ENCODE measurements at regions not wholly inside any gene's neighbourhood (a gene's known extent, or its start where the extent isn't known, plus 50 kb on each side); places are given as distances from the start of the nearest gene placed in this dataset.
"Not testable (repeated sequence)": the region's sequence is repeated elsewhere in the genome, so short reads cannot be mapped to it uniquely, and the experiment has no call there.

DNA sequence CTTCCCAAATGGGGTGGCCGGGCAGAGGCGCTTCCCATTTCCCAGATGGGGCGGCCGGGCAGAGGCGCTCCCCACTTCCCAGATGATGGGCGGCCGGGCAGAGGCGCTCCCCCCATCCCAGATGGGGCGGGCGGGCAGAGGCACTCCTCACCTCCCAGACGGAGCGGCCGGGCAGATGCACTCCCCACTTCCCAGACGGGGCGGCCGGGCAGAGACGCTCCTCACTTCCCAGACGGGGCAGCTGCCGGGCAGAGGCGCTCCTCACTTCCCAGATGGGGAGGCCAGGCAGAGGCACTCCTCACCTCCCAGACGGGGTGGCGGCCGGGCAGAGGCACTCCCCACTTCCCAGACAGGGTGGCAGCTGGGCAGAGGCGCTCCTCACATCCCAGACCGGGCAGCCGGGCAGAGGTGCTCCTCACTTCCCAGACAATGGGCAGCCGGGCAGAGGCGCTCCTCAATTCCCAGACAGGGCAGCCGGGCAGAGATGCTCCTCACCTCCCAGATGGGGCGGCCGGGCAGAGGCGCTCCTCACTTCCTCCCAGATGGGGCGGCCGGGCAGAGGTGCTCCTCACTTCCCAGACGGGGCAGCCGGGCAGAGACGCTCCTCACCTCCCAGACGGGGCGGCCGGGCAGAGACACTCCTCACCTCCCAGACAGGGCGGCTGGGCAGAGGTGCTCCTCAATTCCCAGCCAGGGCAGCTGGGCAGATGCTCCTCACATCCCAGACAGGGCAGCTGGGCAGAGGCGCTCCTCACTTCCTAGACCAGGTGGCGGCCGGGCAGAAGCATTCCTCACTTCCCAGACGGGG is 345.0 kb downstream of the TUBA3C start:
- DNase-seq (ENCODE audit: low read depth) = not testable (repeated sequence)

DNA sequence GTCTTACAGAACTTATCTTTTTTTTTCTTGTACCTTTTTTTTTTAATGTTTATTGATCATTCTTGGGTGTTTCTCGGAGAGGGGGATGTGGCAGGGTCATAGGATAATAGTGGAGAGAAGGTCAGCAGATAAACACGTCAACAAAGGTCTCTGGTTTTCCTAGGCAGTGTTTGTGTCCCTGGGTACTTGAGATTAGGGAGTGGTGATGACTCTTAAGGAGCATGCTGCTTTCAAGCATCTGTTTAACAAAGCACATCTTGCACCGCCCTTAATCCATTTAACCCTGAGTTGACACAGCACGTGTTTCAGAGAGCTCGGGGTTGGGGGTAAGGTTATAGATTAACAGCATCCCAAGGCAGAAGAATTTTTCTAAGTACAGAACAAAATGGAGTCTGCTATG is 345.9 kb downstream of the TUBA3C start:
- DNase-seq (ENCODE audit: low read depth) = not testable (repeated sequence)

DNA sequence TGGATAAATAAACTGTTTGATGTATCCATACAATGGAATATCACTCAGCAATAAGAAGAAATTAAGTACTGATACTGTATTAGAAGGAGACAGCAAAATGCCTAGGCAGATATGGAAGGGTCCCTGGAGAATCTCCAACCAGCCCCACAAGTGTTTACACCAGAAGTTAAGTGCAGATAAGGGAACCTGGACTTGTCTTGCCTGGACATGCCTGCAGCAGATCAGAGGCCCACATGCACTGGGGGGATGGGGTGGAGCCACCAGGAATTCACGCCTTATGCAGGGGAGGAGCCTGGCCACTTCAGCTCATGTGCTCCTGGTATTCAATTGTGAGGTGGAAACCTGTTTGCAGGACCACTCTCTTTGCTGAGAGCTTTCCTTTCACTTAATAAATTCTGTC is 356.9 kb downstream of the TUBA3C start:
- not testable (repeated sequence) for DNase-seq (ENCODE audit: low read depth)

DNA sequence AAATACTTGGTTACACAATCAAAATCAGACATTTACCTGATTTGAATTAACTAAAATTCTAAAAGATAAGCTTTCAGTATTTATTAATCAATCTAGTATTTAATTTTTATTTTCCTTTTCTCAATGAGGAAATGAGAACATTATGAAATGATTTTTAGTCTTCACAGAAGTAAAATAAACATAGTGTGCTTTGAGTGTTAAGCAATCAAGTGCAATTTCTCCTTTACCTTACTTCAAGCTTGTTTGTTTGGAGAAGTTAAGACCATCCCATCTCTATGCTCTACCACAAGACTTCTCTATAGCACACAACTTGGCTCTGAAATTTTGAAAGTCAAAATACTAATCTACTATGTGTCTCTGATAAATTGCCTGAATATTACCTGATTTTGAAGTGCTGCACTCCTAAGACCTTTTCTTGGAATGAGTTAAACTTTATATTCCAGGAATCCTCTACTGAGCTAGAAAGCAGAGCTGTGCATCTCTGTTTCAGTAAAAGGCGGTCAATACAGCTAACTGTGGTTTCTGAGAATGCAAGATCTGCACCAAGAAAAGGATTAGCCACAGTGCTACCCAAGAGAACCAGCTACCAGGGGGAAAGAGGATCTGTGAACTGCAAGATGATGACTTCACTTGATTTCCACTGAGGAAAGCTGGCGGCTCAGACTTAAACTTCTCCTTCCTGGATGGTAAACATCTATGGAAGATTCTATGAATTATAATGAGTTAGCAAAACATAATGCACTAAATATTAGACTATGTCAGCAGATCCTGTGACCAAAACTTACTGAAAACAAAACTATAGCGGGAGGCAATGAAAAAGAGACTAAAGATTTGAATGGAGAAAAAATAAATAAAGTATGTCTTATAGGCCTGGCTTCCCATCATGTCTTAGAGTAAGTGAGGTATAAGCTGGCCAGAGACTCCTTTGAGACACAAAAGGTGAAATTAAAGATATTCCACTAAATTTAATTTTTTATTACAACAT is 358.7 kb downstream of the TUBA3C start:
- not testable (repeated sequence) for DNase-seq (ENCODE audit: low read depth)

DNA sequence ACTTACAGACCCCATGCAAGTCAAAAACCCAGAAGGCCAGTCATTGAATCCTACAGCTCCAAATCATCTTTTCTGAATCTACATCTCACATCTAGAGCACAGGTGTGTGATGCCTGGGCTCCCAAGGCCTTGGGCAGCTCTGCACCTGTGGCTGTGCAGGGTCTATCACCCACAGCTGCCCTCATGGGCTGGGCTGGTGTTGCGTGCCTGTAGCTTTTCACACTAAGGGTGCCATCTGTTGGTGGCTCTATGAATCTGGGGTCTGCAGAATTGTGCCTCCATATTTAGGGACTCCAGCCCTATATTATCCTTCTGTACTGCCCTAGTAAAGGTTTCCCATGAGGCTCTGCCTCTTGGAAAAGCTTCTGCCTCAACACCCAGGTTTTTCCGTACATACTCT is 407.6 kb downstream of the TUBA3C start:
- DNase-seq (ENCODE audit: low read depth) = not testable (repeated sequence)

DNA sequence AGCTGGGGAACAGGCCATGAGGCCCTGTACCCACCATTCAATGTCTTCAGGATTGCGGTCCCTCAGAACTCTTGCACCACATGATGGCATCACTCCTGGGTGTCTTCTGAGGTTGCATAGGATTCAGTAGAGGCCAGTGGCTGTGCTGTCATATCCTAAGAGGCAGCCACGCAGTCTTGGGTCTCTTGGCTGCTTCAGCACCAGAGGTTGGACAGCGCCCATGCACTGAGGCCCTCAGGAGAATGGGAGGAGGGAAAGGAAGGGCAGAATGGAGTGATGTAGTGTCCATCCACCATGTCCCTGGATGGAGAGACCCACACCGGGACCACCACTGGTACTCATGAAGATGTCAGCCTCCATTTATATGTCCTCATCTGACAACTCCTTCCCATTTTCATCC is 439.9 kb downstream of the TUBA3C start:
- DNase-seq (ENCODE audit: low read depth) = not testable (repeated sequence)

DNA sequence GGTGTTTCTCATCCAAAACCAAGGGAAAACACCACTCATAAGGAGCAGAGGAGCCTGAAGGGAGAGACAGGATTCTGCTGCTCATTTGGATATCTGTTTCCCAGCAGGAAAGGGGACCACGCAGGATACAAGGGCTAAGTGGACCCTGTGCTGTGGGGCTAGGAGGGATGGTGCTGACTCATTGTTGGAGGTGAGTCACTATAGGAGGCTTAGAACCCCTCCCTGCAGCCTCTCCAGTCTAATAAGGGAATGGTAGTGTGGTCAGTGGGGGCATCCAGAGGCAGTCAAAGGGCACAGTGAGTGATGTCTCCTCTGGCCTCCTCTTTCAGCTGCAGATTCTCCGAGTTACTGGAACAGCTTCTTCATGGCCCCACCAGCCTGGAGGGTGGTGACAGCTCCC is 442.3 kb downstream of the TUBA3C start:
- no peak for DNase-seq (ENCODE audit: low read depth)

DNA sequence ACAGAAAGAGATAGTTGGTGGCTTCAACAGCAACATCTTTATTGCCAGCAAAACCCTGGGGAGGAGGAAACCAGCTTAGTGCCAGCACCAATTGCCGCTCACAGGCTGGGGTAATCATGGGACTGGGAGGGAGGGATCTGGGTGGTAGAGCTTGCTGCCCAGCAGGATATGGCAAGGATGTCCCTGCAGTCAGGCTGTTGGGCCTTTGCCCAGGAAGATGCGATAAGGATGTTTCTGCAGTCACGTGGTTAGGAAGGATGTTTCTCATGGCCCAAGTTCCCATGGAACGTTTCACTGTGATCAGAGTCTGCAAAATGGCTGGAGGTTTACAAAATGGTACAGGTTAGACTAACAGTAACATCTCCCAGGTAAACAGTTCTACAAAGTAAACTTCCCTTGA is 443.5 kb downstream of the TUBA3C start:
- DNase-seq (ENCODE audit: low read depth) = not testable (repeated sequence)

DNA sequence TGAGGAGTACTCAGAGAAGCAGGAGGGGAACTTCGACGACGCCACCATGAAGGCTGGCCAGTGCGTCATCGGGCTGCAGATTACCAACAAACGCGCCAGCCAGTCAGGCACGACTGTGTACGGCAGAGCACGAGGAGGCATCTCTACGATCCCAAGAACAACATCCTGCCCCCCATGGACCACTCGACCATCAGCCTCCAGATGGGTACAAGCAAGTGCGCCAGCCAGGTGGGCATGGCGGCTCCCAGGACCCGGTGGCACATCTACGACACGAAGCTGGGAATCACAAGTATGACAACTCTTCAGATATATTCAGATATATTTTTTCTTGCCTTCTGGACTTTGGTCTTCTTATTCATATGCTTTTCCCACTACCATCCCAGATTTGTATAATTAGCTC is 454.5 kb downstream of the TUBA3C start:
- DNase-seq (ENCODE audit: low read depth) = not testable (repeated sequence)

DNA sequence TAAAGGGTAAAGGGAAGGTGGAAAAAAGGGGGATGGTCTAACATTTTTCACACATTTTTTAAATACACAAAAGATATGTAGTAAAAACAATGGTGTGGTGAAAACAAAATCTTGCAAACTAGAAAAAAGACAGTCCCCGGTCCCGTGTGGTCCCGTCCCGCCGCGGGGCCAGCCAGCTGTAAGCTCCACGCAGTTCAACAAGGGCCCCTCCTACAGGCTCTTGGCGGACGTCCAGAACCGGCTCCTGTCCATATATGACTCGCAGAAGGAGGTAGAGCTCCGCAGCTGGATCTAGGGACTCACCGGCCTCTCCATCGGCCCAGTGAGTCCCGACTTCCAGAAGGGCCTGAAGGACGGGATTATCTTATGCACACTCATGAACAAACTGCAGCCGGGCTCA is 455.1 kb downstream of the TUBA3C start:
- DNase-seq (ENCODE audit: low read depth) = not testable (repeated sequence)

DNA sequence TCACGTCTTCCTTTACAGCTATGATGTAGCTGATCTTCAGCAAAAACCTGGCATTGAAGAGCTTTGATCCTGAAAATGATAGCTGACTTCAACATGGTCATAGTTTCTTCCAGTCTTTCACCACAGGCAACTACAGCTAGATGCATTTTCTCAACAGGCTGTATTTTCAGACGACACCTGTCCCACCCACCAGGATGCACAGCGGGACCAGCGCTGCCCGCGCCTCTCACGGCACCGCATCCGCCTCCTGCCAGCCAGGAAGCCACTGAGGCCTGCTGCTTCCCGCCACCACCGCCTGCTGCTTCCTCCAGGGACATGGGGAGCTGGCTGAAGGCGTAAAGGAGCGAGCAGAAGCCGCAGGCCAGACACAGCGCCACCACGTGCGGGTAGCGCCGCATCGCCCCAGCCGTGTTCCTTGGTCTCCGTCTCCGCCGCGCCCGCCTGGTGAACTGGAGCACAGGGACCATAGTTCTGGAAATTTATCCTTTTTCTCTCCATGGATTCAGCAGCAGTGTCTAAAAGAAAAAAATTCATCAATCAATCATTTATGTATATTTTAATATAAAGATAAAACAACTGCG is 456.3 kb downstream of the TUBA3C start:
- not testable (repeated sequence) for DNase-seq (ENCODE audit: low read depth)

DNA sequence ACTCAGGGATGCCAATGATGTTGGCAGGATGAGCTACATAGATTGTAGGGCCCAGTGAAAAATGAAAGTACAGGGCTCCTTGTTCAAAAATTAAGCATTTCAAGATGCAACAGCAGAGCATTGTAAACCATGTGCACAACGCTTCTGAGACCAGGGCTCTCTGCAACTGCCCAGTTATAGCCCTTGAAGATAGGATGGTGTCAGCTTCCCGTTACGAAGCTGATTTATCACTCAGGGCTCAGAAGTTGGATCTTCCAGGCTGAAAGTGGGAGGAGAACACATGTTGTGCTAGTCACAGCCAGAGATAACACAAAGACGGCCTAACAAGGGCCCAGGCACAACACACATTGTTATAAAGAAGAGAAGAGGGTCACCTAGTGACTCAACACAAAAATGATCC is 466.7 kb downstream of the TUBA3C start:
- DNase-seq (ENCODE audit: low read depth) = no peak

DNA sequence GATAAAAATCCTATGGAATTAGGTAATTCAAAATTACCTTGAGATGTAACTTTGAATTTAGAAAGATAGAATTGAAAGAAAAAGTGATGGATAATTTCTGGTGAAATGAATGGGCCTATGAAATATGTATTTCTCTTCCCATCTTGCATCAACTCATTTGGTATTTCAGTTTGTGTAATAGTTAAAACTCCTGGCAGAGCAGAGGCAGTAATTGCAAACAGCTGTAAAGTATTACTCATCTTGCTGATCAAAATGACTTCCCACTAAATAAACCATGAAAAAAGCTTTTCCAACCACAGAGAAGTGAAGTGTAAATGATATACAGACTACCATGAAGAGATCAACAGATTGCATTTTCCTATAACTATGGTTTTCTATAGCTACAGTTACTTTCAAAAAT is 471.0 kb downstream of the TUBA3C start:
- DNase-seq (ENCODE audit: low read depth) = not testable (repeated sequence)

DNA sequence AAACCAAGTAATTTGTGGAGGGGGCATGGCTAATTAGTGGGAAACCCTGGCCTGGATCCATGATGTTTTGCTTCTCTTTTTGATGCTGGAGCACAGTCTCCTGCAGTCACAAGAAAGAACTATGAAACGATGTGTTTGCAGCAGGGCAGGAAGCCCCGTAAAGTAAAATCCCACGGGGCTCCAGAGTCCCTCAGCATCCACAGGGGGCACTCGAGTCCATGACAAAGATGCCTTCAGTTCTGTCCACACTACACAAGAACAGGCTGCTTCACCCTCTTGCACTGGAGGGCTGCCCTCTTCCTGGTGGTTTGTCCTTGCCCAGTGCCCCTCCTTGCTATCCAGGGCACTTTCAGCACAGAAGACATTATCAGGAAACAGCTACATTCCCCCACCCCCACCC is 475.1 kb downstream of the TUBA3C start:
- DNase-seq (ENCODE audit: low read depth) = not testable (repeated sequence)

DNA sequence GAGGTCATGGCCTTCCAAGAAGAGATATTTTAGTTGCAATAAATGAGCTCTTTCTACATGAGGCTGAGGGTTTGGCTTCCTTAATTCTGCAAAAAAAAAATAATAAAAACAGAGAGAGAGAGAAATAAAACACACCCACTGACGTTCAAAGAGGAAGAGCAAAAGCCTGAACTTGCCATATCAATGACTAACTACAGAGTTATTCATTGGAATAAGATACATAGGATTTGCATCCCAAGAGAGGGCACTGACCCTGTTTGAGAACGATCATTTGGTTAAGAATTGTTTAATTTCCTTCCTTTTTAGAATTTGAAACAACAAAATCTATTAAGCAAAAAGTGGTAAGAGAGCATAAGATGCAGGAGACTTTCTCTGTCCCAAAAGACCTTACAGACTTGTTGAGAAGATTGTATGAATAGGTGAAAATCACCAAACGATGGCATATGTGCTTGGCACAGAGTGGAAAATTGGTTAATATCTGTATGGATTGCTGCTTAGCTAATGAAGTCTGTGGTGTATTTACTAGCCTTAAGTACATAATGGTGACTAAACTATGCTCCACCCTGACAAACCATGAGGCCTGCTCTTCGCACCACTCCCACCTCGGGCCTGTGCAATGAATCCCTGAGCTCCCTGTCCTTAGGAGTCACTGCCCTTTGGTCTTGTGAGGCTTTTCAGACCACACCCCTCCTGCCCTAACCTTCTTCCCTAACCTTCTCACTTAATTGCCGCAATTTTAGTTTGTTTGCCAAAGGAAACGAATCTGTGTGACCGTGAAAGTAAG is 479.0 kb downstream of the TUBA3C start:
- DNase-seq (ENCODE audit: low read depth) = not testable (repeated sequence)

DNA sequence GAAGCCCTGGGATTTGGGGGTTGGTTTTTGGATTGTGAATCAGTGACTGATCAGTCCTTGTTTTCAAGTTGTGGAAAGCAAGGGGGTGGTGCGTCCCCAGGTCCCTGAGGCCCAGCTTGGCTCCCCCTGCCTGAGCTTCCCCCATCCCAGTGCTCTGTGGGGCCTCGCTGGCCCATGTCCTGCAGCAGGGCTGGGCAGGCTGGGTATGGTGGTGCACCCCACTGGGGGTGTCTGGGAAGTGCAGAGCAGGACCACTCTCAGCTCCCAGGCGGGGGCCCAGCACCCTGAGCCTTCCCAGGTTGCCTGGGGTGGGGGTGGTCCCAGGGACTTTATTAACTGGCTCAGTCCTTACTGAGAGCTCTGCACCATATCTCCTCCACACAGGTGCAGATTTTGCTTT is 483.3 kb downstream of the TUBA3C start:
- DNase-seq (ENCODE audit: low read depth) = not testable (repeated sequence)

DNA sequence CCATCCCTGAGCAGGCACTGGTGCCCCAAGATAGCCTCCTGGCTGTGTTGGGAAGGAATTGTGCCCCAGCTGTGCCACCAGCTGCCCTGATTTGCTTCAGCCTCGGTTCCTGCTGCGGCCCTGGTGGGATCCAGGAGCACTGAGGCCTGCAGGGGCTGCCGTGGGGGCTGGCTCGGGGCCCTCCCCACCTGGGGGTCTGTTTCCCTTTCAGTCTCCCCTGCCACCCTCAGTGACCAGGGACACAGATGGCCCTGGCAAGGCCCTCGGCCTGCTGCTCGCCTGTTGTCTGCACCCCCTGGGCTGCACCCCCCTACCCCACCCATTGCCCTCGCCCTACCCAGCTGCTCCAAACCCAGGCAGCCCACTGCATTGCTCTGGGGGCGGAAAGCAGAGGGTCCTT is 483.8 kb downstream of the TUBA3C start:
- DNase-seq (ENCODE audit: low read depth) = not testable (repeated sequence)

DNA sequence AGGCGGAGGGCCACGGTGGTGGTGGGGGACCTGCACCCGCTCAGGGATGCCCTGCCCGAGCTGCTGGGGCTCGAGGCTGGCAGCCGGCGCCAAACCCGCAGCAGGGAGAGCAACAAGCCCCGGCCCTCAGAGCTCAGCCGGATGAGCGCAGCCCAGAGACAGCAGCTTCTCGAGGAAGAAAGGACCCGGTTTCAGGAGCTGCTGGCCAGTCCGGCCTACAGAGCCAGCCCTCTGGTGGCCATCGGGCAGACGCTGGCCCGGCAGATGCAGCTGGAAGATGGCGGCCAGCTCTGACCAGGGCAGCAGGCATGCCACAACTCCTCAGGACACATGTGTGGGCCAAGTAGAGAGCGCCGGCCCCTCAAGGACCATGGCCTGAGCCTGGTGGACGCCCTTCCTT is 484.4 kb downstream of the TUBA3C start:
- DNase-seq (ENCODE audit: low read depth) = not testable (repeated sequence)

DNA sequence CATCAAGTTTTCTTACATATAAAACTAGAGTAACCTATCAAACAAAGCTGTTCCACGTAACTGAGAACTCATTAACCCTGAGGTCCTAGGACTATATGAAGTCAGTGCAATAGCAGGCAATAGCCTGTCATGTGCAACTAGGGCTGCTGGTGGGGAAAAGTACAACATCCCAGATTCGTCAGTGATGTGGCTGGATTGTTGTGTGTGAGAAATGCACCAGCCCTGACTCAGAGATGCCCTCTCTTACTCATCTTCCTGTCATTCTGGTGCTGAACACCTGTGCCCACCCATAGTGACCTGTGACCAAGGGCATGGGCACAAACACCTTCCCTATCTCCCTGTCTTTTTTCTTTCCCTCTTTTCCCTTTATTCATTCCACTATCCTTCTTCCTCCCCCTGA is 504.2 kb downstream of the TUBA3C start:
- not testable (repeated sequence) for DNase-seq (ENCODE audit: low read depth)

DNA sequence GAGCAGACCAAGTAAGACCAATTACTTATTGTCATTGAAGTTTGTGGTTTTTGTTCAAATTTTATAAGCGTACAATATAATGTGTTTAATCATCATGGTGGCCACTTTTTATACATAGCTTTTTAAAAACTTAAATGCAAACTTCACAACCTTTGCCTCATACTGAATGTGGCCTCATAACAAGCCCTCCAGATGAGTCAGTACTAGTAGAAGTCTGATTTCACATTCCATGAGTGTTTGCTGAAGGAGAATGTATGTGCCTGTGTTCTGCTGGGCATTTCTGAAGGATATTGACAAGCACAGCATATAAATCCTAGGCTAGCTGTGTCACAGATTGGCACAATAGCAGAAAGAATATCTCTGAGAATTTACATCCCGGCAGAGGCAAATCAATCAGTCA is 506.4 kb downstream of the TUBA3C start:
- not testable (repeated sequence) for DNase-seq (ENCODE audit: low read depth)

DNA sequence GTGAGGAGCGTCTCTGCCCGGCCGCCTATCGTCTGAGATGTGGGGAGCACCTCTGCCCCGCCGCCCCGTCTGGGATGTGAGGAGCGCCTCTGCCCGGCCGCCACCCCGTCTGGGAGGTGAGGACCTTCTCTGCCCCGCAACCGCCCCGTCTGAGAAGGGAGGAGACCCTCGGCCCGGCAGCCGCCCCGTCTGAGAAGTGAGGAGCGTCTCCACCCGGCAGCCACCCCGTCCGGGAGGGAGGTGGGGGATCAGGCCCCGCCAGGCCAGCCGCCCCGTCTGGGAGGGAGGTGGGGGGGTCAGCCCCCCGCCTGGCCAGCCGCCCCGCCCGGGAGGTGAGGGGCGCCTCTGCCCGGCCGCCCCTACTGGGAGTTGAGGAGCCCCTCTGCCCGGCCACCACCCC is 507.8 kb downstream of the TUBA3C start:
- DNase-seq (ENCODE audit: low read depth) = not testable (repeated sequence)

All from LHCN-M2 (cell line).